ENCODE measurements at regions not wholly inside any gene's neighbourhood (a gene's known extent, or its start where the extent isn't known, plus 50 kb on each side); places are given as distances from the start of the nearest gene placed in this dataset.
"Not testable (repeated sequence)": the region's sequence is repeated elsewhere in the genome, so short reads cannot be mapped to it uniquely, and the experiment has no call there.

GRCh38 chr5:17952231-17952630 is 318.0 kb downstream of the TAF11L14 start:
- CTCF ChIA-PET = interaction anchor here (1.8 kb wide), 1 partner anchor 12 kb away, joined by 4 read pairs; no protein-coding TSS in a partner anchor

GRCh38 chr5:17964067-17964466 is 329.8 kb downstream of the TAF11L14 start:
- CTCF ChIA-PET = interaction anchor here (1.0 to 1.3 kb wide), 4 partner anchors 9 to 23 kb away, joined by 3 to 4 read pairs (median 4); no protein-coding TSS in a partner anchor
- DNase-seq (ENCODE audit: extremely low spot score) = no peak
- TF ChIP-seq CTCF (IDR thresholded peaks at IDR 0.05; ENCODE audit: control extremely low read depth, extremely low read depth, low read depth, missing control alignments) = no peak
- POLR2A ChIA-PET = no interaction called here

More at GRCh38 chr5:17952231-17952630, 318.0 kb downstream of the TAF11L14 start:
- DNase-seq (ENCODE audit: extremely low spot score) = no peak
- no peak for TF ChIP-seq CTCF (IDR thresholded peaks at IDR 0.05; ENCODE audit: control extremely low read depth, extremely low read depth, low read depth, missing control alignments)
- POLR2A ChIA-PET = no interaction called here

GRCh38 chr5:17966640-17967402 is 332.6 kb downstream of the TAF11L14 start:
- POLR2A ChIA-PET = no interaction called here
- CTCF ChIA-PET = no interaction called here
- no peak for DNase-seq (ENCODE audit: extremely low spot score)
- no peak for TF ChIP-seq CTCF (IDR thresholded peaks at IDR 0.05; ENCODE audit: control extremely low read depth, extremely low read depth, low read depth, missing control alignments)

GRCh38 chr5:17976404-17976803 is 342.1 kb downstream of the TAF11L14 start:
- ChIA-PET POLR2A (no interaction called here), CTCF (interaction anchor here (1.5 kb wide), 1 partner anchor 13 kb away, joined by 4 read pairs; no protein-coding TSS in a partner anchor)
- DNase-seq (ENCODE audit: extremely low spot score) = no peak
- no peak for TF ChIP-seq CTCF (IDR thresholded peaks at IDR 0.05; ENCODE audit: control extremely low read depth, extremely low read depth, low read depth, missing control alignments)

DNA sequence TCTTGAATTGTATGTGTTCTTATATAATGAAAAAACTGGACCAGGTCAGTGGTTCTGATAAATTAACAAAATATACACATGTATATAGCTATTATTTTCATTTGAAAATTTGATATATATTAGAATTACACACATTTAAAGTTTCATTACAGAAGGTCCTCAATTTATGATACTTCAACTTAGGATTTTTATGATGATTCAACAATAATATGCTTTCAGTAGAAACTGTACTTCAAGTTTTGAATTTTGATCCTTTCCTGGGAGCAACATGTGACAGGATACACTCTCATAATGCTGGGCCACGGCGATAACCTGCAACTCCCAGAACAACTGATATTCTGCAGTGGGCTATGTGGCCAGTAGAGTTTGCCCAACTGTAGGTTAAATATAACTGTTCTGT is 344.7 kb downstream of the TAF11L14 start:
- TF ChIP-seq CTCF (IDR thresholded peaks at IDR 0.05; ENCODE audit: control extremely low read depth, extremely low read depth, low read depth, missing control alignments) = no peak
- ChIA-PET POLR2A (no interaction called here), CTCF (no interaction called here)
- no peak for DNase-seq (ENCODE audit: extremely low spot score)

- DNase-seq (ENCODE audit: extremely low spot score); CTCF ChIA-PET; POLR2A ChIA-PET: not testable (repeated sequence)
Measured at GRCh38 chr5:17982626-17983025, 348.4 kb downstream of the TAF11L14 start.

- ChIA-PET POLR2A (no interaction called here), CTCF (interaction anchor here (0.7 to 1.4 kb wide), 2 partner anchors 9 to 29 kb away, joined by 3 to 4 read pairs; no protein-coding TSS in a partner anchor)
- no peak for DNase-seq (ENCODE audit: extremely low spot score)
- no peak for TF ChIP-seq CTCF (IDR thresholded peaks at IDR 0.05; ENCODE audit: control extremely low read depth, extremely low read depth, low read depth, missing control alignments)
Measured at GRCh38 chr5:17989036-17989435, 354.8 kb downstream of the TAF11L14 start.
